22Rv1 (cell line): ENCODE measurements at regions not wholly inside any gene's neighbourhood (a gene's known extent, or its start where the extent isn't known, plus 50 kb on each side); places are given as distances from the start of the nearest gene placed in this dataset.

ENCODE experiments used
- ZFX ChIP-seq: fragments of 450-650 bp; IDR thresholded peaks from 2 replicates; pipeline ENCODE4 v1.6.1; 2017; ENCODE audit warnings: antibody characterized with exemption, borderline replicate concordance
- TF ChIP-seq, protein P1 (sequence below): fragments of 450-650 bp; IDR thresholded peaks from 2 replicates; pipeline ENCODE4 v1.5.1; 2017; ENCODE audit warnings: mild to moderate bottlenecking

DNA sequence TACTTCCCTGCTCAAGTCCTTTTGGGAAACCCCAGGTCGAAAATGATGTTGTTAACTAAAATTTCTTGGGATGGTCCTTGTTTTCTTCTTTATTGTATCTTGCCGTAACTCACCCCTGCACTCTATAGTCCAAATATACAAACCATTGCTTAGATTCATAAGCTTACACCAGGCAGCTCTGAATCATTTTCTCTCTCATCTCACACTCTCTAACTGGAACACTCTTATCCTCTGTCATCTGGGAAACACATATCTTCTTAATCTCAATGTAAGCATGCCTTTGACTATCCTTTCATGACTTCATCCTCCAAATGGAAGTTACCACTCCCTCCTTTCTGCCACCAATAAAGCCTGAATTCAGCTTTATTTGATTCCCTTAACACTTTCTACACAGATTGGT lies 175.8 kb upstream of the ANK3 start:
- TF ChIP-seq, protein P1, sequence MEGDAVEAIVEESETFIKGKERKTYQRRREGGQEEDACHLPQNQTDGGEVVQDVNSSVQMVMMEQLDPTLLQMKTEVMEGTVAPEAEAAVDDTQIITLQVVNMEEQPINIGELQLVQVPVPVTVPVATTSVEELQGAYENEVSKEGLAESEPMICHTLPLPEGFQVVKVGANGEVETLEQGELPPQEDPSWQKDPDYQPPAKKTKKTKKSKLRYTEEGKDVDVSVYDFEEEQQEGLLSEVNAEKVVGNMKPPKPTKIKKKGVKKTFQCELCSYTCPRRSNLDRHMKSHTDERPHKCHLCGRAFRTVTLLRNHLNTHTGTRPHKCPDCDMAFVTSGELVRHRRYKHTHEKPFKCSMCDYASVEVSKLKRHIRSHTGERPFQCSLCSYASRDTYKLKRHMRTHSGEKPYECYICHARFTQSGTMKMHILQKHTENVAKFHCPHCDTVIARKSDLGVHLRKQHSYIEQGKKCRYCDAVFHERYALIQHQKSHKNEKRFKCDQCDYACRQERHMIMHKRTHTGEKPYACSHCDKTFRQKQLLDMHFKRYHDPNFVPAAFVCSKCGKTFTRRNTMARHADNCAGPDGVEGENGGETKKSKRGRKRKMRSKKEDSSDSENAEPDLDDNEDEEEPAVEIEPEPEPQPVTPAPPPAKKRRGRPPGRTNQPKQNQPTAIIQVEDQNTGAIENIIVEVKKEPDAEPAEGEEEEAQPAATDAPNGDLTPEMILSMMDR, result no peak
- TF ChIP-seq ZFX, result no peak
